ENCODE measurements at regions not wholly inside any gene's neighbourhood (a gene's known extent, or its start where the extent isn't known, plus 50 kb on each side); places are given as distances from the start of the nearest gene placed in this dataset.
"Not testable (repeated sequence)": the region's sequence is repeated elsewhere in the genome, so short reads cannot be mapped to it uniquely, and the experiment has no call there.

DNA sequence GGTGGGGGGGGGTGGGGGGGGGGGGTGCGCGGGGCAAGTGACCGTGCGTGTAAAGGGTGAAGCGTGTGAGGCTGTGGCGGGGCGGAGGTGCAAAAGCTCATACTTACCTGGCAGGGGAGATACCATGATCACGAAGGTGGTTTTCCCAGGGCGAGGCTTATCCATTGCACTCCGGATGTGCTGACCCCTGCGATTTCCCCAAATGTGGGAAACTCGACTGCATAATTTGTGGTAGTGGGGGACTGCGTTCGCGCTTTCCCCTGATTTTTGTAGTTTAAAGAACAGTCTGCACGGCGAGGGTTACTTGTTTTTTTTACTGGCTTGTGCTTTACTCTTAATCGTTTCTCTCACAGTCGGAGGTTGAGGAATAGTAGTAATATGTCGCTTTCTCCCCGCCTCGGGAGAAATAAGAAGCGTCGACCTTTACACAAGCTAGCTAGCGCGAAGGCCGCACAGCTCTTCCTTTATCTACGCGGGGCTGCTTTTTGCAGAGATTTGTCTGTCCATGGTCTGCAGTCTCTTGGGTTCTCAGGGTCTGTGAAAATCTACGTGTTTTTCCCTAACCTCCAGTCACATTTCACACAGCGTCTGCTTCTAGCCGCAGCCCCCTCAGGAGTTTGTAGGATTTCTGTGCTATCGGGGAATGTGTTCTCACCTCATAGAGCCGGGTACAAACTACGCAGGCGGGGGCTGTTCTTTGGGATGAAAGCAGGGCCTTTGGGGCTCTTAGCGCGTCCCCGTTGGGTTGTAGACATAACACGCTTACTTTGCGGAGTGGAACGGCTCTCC lies 148.1 kb upstream of the NOTCH2NLA start (continued):
- TF ChIP-seq, protein P1, sequence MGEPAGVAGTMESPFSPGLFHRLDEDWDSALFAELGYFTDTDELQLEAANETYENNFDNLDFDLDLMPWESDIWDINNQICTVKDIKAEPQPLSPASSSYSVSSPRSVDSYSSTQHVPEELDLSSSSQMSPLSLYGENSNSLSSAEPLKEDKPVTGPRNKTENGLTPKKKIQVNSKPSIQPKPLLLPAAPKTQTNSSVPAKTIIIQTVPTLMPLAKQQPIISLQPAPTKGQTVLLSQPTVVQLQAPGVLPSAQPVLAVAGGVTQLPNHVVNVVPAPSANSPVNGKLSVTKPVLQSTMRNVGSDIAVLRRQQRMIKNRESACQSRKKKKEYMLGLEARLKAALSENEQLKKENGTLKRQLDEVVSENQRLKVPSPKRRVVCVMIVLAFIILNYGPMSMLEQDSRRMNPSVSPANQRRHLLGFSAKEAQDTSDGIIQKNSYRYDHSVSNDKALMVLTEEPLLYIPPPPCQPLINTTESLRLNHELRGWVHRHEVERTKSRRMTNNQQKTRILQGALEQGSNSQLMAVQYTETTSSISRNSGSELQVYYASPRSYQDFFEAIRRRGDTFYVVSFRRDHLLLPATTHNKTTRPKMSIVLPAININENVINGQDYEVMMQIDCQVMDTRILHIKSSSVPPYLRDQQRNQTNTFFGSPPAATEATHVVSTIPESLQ (CRISPR knock-in tag; IDR thresholded peaks at IDR 0.05), result peak; percentile 52
- TF ChIP-seq ZNF174 (CRISPR knock-in tag; IDR thresholded peaks at IDR 0.05) (0 out of 2 replicates have a peak, but pooled peaks have one; percentile 20), ZNF57 (CRISPR knock-in tag; IDR thresholded peaks at IDR 0.05) (peak; percentile 68; the same call in 1 of the 2 replicates), ZSCAN32 (CRISPR knock-in tag; IDR thresholded peaks at IDR 0.05) (peak; percentile 56), CREB1 (IDR thresholded peaks at IDR 0.05) (peak; percentile 53; the same call in 1 of the 2 replicates), ATF7 (IDR thresholded peaks at IDR 0.05) (peak; percentile 53; the same call in 1 of the 2 replicates), ETV1 (tag; conservative IDR thresholded peaks at IDR 0.05; ENCODE audit: low read depth) (peak; percentile 81), NBN (IDR thresholded peaks at IDR 0.05; ENCODE audit: low read depth) (peak; percentile 46; the same call in 1 of the 2 replicates), ZNF445 (CRISPR knock-in tag; IDR thresholded peaks at IDR 0.05; ENCODE audit: low read depth) (peak; percentile 81; the same call in 1 of the 2 replicates), ZNF830 (CRISPR knock-in tag; IDR thresholded peaks at IDR 0.05) (peak; percentile 79; the same call in 1 of the 2 replicates), RNF219 (CRISPR knock-in tag; IDR thresholded peaks at IDR 0.05) (peak; percentile 28; the same call in 1 of the 2 replicates), ZNF23 (CRISPR knock-in tag; IDR thresholded peaks at IDR 0.05) (0 out of 2 replicates have a peak, but pooled peaks have one; percentile 7), ARNT (IDR thresholded peaks at IDR 0.05) (peak; percentile 24 to 33; a peak in 1 of 4 replicates), ZNF224 (CRISPR knock-in tag; IDR thresholded peaks at IDR 0.05) (peak; percentile 65; the same call in 1 of the 2 replicates), MAFF (IDR thresholded peaks at IDR 0.05; ENCODE audit: low read length) (peak; percentile 23; the same call in 1 of the 2 replicates), SMAD4 (CRISPR knock-in tag; conservative IDR thresholded peaks at IDR 0.05) (peak; percentile 97), GABPB2 (CRISPR knock-in tag; conservative IDR thresholded peaks at IDR 0.05) (peak; percentile 89), ARHGAP35 (IDR thresholded peaks at IDR 0.05; ENCODE audit: partially characterized antibody) (peak; percentile 98), ARID1B (IDR thresholded peaks at IDR 0.05) (peak; percentile 41; the same call in 1 of the 2 replicates), ZNF384 (IDR thresholded peaks at IDR 0.05; ENCODE audit: low read depth, low read length) (peak; percentile 68), ZNF668 (CRISPR knock-in tag; IDR thresholded peaks at IDR 0.05) (peak; percentile 66; the same call in 1 of the 2 replicates)
- TF ChIP-seq, protein P2, sequence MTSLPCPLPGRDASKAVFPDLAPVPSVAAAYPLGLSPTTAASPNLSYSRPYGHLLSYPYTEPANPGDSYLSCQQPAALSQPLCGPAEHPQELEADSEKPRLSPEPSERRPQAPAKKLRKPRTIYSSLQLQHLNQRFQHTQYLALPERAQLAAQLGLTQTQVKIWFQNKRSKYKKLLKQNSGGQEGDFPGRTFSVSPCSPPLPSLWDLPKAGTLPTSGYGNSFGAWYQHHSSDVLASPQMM (CRISPR knock-in tag; IDR thresholded peaks at IDR 0.05), result peak; percentile 73
- not testable (repeated sequence) for TF ChIP-seq CREB1 (CRISPR knock-in tag; IDR thresholded peaks at IDR 0.05)
- TF ChIP-seq, protein P3, sequence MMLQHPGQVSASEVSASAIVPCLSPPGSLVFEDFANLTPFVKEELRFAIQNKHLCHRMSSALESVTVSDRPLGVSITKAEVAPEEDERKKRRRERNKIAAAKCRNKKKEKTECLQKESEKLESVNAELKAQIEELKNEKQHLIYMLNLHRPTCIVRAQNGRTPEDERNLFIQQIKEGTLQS (IDR thresholded peaks at IDR 0.05), result not testable (repeated sequence)
- TF ChIP-seq, protein P3 (CRISPR knock-in tag; conservative IDR thresholded peaks at IDR 0.05), result peak; percentile 95

Measured in K562 (cell line).